Fibroblast of upper back skin (primary cell): ENCODE measurements at regions not wholly inside any gene's neighbourhood (a gene's known extent, or its start where the extent isn't known, plus 50 kb on each side); places are given as distances from the start of the nearest gene placed in this dataset.
"Not testable (repeated sequence)": the region's sequence is repeated elsewhere in the genome, so short reads cannot be mapped to it uniquely, and the experiment has no call there.

Experiments
- DNase-seq: peaks from one replicate; pipeline ENCODE4 v3.0.0-alpha.2; 2013

DNA sequence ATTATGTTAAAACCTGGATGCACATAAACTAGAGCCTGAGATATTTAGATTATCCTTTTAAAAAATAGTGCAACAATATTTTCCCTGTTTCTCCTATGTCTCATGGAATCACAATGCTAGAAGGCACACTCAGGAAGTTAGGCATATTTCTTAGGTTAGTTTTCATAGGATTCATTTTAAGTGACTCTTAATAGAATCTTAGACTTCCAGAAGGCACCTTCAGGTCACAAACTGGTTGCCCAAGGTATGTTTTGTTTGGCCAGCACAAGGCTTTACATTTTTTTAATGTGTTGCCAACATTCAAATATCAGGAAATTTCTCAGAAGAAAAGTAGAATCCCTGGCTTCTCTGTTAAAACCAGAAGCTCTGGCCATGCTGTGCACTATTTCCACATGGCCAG, 129.3 kb downstream of the LNPK start:
- DNase-seq = peak; percentile 76

DNA sequence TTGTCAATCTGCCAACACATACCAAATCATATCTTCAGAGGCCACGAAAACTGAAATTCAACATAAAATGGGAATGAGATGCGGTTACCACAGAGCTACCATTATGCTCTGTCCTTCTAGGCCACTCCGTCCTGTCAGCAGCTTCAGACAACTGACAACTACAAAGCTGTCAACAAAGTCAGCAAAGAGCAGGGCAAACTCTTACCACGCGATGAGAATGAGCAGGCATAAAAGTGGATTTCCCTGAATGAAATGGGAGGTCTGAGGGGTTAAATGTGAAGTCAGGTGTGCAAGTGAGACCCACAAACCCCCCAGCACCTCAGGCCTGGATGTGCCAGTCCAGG, 130.1 kb downstream of the LNPK start:
- no peak for DNase-seq

DNA sequence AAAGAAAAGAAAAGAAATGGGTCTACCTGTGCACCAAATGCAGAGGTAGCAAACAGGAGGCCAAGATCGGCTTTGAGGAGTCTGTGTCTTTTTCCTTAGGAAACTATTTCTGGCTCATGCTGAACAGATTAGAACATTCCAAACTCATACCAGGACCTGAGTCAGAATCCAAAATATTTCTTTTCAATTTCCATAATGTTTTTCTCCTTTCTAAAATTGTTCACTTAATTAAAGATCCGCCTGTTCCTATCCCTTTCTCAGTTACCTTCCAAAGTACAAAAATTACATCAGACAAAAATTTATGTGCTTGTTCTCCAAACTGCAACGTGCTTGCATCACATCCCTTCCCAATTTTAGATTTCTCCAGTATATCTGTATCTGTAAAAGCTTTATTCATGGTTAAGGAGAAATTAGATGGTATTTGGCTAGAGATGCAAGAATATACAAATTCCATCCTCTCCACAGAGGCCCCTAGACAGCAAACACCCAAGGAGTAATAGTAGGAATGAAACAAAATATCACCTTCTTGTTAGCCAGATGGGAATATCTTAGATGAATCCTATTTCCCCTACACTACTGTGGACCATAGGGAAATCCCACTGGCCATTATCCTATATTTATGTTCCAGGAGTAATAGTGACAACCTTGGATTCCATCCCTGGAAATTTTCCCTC, 130.6 kb downstream of the LNPK start:
- DNase-seq = peak; percentile 87

DNA sequence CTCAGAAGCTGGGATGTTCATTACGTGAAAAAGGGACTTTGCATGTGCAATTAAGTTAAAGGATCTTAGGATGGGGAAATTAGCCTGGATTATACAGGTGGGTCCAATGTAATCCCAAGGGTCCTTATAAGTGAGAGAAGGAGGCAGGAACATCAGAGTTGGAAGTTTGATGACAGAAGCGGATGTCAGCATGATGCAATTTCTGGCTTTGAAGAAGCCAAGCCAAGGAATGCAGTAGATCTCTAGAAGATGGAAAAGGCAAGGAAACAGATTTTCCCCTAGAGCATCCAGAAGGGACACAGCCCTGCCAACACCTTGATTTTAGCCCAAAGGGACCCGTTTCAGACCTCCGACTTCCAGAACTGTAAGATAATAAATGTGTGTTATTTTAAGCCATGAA, 136.4 kb downstream of the LNPK start:
- DNase-seq = no peak

DNA sequence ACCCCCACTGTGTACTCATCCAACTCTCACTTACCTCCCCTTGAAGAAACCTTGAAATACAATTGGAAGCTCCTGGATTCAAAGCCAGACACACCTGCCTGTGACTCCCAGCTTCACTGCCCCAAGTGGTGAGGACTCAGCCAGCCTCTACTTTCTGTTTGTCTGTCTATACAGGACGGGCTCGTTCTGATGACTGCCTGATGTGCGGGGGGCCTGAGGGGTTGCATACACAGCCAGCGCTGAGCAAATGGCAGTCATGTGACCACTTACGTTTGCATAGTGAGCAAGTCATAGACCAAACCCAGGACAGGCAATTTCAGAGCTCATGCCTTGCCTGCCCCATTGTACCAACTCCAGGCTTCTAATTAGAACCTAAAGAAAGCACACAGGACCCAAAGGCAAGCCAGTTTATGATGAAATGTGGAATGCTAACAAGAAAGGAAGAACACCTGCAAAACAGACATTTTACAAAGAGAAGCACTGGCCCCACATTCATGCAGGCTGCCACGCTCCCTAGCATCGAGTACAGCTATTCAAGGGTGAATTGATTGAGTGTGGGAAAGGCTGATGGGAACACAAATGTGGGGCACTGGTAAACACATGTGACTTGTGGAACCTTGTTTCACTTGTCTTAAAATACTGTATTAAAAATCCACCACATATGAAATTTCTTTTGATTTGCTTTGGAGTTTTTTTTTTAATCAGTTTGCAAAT, 137.8 kb downstream of the LNPK start:
- no peak for DNase-seq

DNA sequence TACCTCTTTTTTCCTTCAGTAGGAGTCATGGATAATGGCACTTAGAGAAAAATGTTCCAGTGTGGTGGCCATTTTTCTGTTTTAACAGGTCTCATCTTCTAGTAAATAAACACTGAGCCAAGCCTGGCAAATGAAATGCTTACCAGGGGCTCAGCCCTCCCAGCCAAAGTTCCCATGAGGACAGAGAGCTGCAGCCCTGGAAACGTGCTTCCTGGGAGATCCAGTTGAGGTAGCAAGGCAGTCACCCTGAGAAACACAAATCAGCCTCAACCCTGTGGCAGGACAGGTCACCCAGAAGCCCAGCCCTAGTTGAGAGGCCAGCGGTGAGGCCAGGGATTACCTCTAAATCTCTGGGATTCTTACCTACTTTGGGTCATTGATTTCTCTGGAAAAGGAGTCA, 140.1 kb downstream of the LNPK start:
- DNase-seq = no peak

DNA sequence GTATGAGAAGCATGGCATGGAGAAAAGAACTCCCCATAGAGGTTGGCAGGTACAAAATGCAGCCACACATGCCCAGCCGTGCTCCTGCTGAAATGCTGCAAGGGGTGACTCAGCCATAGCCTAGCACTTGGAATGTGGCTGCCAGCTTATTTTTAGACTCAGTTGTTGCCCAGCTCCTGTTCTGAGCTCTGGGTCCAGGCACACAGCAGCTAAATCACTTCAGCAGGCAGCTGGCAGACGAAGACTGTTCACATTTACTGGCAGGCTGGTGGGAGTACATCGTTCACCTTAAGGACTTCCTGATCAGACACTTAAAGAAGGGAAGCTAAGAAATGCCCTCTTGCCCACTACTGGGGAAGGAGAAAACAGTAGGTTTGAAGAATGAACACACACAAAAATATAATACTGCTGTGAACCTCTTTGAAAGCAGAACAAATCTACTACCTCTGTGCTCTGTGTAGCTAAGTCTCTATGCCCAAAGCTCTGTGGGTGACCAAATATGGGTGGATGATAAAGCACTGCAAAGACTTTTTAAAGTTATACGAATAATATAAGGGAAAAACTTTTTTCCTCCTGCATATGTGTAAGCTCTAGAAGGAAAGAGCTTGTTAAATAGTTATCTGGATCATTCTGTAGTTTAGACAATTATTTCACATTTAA, 146.1 kb downstream of the LNPK start:
- DNase-seq = peak; percentile 40

DNA sequence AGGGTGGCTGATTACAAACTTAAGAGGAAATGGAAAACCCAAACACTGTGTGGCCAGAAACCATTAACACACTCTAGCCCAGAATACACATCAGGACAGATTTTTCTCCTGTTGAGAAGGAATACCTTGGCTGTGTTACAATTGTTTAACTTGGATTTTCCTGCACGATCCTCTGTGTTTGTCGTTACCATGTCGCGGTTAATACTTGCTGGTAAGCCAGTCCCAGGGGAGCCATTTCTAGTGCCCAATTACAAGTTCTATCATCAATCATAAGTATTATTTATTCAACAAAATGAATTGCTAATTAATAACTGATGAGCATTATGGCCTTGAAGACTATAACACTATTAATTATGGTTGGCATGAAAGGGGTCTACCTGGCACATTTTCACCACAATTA, 146.8 kb downstream of the LNPK start:
- no peak for DNase-seq

DNA sequence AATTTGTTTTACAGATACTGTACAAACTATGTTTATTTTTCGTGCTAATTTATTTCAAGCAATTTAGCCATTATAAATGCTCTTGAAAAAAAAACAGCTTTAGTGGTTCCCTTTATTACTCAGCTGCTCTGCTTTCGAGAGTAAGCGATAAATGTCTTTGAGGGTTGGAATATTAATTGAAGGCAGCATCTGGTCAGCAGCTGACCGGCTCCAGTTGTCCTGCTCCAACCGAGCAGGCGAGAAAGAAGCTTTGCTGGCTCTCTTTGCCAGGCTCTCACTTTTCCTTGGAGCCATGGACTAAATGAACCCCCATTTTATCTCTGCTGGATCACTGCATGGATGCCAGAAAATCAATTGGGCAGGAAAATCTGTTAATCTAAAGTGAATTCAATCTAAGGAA, 147.4 kb downstream of the LNPK start:
- DNase-seq = peak; percentile 36

DNA sequence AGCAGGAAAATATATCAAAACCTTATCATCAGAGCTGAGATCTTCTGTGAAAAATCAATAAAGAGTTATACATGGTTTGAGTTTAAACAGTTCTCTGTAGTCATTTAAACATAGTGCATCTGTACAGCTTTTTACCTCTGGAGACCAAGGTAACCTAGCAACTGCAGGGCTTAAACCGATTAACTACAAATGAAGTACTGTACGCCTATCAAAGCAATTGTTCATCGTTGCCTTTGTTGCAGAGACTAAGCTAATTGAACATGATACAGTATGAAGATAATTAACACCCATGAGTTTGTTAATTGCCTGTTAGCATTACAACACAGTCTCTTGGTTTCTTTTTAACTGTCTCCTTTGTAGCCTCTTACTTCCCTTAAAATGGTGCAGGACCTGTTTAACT, 147.9 kb downstream of the LNPK start:
- DNase-seq = no peak

DNA sequence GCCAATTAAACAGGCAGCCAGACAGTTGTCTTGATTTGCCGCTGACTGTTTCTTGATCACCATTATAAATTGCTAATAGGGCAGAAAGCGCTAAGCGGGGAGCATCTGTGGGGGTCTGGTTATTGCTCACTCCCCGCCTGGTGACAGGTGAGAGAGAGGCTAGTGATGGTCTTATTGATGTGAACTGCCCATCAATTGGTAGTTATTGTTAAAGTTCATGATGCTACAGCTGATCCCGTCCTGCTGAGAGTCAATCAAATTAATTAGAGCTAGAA, 148.5 kb downstream of the LNPK start:
- DNase-seq = no peak

DNA sequence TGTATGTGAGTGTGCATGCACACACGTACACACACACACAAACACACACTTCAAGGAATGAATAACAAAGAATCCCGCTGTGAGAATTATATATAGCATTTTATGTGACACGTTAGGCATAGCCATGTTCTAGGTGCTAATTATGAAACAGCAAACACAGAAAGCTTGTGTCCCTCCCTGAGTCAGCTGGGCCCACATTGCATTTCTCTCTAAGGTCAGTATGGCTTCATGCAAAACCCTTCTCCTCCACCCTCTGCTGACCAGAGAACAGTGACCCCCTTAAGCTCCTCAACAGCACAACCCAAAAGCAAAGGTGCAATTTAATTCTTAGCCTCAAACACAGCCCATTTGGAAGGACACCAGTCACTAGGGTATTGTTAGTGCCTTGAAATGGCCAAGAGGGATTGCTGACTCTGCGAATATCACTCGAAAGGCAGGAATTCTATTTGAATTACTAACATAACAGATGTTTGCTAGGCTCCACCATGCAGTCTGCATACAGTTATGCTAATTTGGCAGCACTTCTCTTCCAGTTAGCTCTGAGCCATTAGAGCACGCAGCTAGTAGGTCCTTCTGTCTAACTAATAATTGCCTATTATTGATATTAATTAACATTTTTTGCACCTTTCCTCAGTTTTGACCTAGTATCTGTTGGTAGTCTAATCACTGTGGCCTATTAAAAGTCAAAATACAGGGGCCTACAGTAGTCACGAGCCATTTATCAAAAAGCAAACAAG, 149.0 kb downstream of the LNPK start:
- DNase-seq = peak; percentile 28

DNA sequence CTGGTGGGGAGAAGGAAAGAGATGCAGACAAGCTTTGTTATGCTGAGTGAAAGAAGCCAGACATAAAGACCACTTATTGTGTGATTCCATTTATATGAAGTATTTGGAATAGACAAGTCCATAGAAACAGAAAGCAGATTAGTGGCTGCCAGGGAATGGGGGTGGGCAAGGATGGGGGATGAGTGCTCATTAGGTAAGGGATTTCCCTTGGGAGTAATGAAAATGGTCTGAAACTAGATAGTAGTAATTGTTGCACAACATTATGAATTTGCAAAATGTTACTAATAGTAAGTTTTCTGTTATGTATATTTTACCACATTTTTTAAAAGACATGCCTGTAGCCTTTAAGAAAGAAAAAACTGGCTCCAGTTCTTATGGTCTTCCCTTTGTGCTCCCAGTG, 154.9 kb downstream of the LNPK start:
- peak; percentile 71 for DNase-seq

DNA sequence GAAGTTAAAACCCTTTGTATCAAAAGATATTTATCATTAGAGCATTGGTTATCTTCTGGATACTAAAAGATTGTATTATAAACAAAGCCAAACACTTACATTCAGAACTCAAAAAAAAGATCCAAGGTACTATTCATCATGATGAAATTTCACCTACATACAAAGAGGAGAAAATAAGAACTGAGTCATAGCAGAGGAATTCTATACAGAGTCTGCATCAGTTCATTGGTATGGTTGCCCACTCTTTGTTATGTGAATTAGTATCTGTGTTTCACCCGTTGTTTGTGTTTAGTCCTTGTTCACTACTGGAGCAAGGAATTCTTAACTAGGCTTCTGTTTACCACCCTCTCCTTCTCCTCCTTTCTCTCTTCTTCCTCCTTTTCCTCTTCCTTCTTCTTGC, 157.9 kb downstream of the LNPK start:
- DNase-seq = peak; percentile 82

DNA sequence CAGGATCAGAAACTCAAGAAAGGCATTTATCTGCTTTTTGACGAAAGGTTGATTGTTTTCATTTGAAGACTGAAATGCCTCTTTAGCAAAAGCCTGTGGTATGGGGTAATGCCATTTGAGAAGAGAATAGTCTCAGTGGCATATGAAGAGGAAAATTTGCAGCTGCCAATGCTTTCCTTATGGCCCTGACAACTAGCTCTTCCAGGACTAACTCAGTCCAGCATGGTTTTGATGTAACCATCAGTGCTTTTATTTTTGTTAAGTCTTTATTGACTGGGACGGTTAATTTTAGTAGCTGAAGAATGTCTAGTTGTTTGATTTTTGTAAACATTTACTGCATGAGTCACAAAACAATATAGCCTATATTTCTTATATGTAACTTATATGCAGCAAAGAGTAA, 158.4 kb downstream of the LNPK start:
- DNase-seq = no peak

DNA sequence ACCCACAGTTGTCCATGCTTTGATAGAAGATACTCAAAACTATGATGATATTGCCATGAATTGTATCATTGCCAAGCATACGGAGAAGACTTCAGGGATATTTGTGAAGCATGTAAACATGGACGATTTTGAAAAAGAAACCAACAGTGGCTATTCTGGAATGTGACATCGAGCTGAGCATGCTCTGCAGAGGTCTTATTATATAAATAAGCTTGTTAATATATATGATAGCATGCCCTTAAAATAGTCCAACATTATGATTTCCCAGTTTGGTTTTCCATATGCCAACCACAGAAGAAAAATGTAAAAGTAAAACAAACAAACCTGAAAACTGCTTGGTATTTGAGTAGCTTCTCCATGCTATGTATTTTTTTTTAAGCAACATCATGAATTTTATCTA, 159.1 kb downstream of the LNPK start:
- DNase-seq = peak; percentile 25

DNA sequence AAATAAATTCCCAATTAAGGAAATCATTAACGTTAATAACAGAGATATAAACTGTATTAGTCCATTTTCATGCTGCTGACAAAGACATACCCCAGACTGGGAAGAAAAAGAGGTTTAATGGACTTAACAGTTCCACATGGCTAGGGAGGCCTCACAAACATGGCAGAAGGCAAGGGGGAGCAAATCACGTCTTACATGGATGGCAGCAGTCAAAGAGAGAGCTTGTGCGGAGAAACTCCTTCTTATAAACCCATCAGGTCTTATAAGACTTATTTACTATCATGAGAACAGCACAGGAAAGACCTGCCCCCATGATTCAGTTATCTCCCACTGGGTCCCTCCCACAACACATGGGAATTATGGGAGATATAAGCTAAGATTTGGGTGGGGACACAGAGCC, 161.3 kb downstream of the LNPK start:
- not testable (repeated sequence) for DNase-seq

DNA sequence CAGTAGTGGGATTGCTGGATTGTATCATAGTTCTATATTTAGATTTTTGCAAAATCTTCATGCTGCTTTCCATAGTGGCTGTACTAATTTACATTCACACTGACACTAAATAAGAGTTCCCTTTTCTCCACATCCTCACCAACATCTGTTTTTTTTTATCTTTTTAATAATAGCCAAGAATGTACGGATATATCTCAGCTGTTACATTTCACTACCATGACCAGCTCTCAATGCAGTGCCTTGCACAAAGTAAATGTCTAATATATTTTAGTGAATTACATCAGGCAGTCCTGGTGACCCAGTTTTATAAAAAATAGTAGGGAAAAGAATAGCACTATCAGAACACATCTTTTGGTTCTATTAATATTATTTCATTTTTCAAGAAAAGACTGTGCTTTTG, 161.8 kb downstream of the LNPK start:
- peak; percentile 79 for DNase-seq

DNA sequence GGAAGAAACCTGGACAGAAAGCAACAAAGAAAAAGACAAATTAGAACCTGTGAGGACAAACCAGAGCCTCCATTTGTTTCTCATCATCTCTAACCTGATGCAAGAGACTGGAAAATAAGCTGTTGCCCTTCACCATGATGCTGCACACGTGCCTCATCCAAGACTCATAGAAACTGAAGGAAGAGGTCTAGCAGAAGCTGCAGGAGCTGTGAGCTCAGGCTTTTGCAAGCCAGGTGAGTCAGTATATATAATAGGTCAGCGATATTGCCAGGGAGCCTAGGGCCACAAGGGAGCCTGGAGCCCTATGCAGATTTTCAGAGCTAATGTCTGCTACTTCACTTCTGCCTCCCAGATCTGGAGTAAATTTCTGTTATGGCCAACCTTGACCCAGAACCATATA, 163.1 kb downstream of the LNPK start:
- no peak for DNase-seq

DNA sequence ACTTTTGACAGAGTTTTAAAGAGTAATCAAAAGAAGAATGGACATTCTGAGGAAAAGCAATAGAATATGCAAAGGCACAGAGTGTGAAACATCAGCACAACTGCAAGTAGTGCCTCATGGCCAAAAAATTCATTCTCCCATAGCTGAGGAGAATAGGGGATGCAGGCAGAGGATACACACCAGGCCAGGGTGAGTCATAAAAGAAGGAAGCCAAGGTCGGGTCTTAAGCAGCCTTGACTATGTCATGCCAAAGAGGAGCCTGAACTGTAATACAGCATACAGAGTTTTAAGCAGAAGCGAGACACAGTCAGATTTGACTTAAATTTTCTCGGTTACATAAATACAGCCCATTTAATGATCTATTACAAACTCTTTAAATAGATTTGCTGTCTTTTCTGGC, 165.0 kb downstream of the LNPK start:
- DNase-seq = peak; percentile 94

DNA sequence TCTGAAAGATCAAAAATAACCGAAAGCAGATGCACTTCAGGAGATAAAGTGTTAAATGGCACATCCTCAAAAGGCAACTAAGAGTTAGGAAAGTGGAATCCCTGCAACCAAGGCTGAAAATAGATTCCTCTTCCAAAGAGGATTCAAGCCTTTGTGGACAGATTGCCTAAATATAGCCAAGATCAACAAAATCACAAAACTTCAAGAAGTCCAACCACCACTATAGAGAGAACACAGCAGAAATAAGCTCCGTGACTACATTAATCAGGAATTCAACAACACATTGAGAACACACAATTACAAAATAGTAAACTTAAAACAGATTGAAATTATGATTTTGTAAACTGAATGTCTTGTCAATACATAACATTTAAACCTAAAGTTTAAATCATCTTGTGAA, 165.7 kb downstream of the LNPK start:
- peak; percentile 50 for DNase-seq

DNA sequence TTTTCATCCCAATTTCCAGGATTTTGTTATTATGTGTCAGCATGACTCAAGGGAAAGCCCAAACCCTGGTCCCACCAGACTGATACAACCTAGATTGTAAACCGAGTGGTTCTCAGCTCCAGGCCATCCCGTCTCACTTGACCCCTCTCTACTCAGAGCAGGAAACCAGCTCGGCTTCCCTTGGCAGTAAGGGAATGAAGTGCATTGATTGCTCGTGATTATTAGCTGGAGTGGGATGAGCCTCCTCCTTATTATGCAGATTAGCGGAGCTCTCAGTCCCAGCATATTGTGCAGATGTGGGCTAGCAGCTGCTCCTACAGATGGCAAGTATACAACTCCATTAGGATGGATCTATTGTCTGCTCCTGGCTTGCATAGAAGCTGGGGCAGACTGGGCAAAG, 167.6 kb downstream of the LNPK start:
- DNase-seq = no peak

DNA sequence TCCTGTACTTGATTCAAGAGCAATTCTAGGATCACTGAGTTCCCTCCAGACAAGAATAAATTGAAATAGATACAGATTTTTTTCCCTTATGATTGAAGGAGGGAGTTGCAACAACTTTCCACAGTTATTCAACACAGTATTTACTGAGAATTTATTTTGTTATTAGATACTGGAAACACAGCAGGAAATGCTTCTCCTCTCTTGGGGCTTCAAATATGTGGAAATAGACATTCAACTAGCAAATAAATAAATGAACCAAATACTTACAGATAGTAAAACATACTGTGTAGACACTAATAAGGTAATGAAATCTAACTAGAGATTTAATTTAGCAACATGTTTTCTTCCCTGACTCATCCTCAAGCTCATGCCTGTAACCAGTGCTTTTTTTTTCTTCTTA, 169.2 kb downstream of the LNPK start:
- DNase-seq = no peak

DNA sequence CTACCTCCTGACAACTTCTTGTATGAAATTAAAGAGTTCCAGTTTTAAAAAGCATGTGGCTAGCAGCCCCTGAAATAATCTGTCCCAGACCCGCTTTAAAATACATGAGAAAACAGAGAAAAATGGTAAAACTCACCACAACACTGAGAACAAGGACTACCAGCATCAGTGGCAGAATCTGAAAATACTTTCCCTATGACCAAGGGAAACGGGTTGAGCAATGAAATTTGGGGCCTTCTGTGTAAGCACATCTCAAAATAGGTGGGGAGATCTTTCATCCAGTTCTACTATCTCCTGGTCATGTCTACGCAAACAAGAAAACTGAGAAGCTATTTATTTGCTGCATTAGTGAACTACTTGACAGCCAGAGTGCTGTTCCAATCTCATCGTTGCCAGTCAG, 172.3 kb downstream of the LNPK start:
- no peak for DNase-seq
